ENCODE measurements at regions not wholly inside any gene's neighbourhood (a gene's known extent, or its start where the extent isn't known, plus 50 kb on each side); places are given as distances from the start of the nearest gene placed in this dataset.

DNA sequence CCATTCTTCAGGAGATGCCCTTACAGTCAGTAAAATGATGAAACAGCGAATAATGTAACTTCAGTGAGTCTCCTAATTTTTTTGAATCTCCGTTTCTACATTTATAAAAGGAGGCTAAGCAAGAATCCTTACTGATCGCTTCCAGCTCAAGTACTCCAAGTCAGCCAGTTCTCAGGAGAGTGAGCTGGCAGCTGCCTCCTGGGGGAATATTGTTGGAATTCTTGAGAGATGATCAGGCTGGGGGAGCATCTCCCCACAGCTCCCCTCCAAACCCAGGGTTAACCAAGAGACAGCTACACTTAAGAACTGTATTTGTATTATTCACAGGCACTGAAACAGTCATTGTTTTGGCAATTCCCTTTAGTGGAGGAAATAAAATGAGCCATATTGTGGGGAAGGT lies 89.1 kb upstream of the PCSK2 start:
- H3K4me3 ChIP-seq (IDR thresholded peaks at IDR 0.05; ENCODE audit: insufficient read depth, low read depth, low read length) = no peak overlapping the region
- no peaks in the 10 kb centered on the region for H3K79me2 ChIP-seq (ENCODE audit: insufficient read depth, low read depth)
- no peaks in the 10 kb centered on the region for H3K36me3 ChIP-seq (ENCODE audit: insufficient read depth)
- no peaks in the 10 kb centered on the region for H4K20me1 ChIP-seq (ENCODE audit: insufficient read depth)
- no peaks in the 10 kb centered on the region for H3K27me3 ChIP-seq (ENCODE audit: insufficient read depth, low read depth)
- no peak overlapping the region for H2AFZ ChIP-seq (ENCODE audit: low read depth)
- TF ChIP-seq, protein P1, sequence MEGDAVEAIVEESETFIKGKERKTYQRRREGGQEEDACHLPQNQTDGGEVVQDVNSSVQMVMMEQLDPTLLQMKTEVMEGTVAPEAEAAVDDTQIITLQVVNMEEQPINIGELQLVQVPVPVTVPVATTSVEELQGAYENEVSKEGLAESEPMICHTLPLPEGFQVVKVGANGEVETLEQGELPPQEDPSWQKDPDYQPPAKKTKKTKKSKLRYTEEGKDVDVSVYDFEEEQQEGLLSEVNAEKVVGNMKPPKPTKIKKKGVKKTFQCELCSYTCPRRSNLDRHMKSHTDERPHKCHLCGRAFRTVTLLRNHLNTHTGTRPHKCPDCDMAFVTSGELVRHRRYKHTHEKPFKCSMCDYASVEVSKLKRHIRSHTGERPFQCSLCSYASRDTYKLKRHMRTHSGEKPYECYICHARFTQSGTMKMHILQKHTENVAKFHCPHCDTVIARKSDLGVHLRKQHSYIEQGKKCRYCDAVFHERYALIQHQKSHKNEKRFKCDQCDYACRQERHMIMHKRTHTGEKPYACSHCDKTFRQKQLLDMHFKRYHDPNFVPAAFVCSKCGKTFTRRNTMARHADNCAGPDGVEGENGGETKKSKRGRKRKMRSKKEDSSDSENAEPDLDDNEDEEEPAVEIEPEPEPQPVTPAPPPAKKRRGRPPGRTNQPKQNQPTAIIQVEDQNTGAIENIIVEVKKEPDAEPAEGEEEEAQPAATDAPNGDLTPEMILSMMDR (conservative IDR thresholded peaks at IDR 0.05; ENCODE audit: low read depth, low read length) = no peak
- H3K4me1 ChIP-seq (ENCODE audit: low read depth, poor library complexity, severe bottlenecking) = no peaks in the 10 kb centered on the region
- no peak overlapping the region for H3K4me2 ChIP-seq
- no peak overlapping the region for H3K9ac ChIP-seq
- H3K27ac ChIP-seq = no peak overlapping the region

DNA sequence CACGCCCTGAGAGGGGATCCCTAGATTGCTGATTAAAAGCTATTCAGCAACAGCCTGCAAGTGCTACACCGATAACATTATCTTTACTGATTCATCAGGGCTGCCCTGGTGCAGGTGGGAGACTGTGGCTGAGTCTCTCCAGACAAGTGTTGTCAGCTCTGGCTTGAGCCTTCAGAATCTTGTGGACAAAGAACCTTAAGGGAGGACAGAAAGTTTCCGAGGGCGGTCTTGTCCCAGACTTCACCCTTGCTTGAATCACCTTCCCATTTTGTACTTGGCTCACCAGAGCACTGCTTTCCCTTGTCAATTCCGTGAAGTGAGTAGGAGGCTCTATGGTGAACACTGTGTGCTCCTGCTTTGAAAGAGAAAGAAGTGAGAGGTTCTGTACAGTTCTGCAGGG lies 88.6 kb upstream of the PCSK2 start:
- TF ChIP-seq, protein P1 (conservative IDR thresholded peaks at IDR 0.05; ENCODE audit: low read depth, low read length) = no peak

DNA sequence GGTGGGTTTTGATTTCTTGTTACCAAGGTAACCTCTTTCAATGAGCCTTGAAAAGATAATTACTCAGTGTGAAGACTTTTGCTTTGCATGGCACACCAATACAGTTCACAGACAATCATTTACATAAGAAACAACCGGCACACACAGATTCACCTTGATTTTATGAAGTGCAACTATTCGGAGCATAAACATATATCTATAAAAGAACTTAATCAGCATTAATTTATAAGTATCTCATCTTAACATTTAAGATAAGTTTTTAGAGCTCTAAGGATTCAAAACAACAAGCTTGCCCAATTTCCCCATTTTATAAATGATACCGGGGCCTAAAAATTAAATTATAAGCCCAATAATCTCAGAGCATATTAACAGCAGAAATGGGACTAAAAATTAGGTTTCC lies 85.9 kb upstream of the PCSK2 start:
- TF ChIP-seq, protein P1 (conservative IDR thresholded peaks at IDR 0.05; ENCODE audit: low read depth, low read length) = no peak
- Histone ChIP-seq H3K79me2 (ENCODE audit: insufficient read depth, low read depth) (no peaks in the 10 kb centered on the region), H3K27ac (no peak overlapping the region), H3K9ac (no peak overlapping the region), H3K27me3 (ENCODE audit: insufficient read depth, low read depth) (no peaks in the 10 kb centered on the region), H3K4me1 (ENCODE audit: low read depth, poor library complexity, severe bottlenecking) (no peaks in the 10 kb centered on the region), H3K4me3 (IDR thresholded peaks at IDR 0.05; ENCODE audit: insufficient read depth, low read depth, low read length) (no peak overlapping the region), H3K36me3 (ENCODE audit: insufficient read depth) (no peaks in the 10 kb centered on the region), H3K4me2 (no peak overlapping the region), H2AFZ (ENCODE audit: low read depth) (no peak overlapping the region), H4K20me1 (ENCODE audit: insufficient read depth) (no peaks in the 10 kb centered on the region)

More for the DNA sequence above, 88.6 kb upstream of the PCSK2 start:
- Histone ChIP-seq H4K20me1 (ENCODE audit: insufficient read depth) (no peaks in the 10 kb centered on the region), H3K9ac (no peak overlapping the region), H3K27me3 (ENCODE audit: insufficient read depth, low read depth) (no peaks in the 10 kb centered on the region), H3K36me3 (ENCODE audit: insufficient read depth) (no peaks in the 10 kb centered on the region), H3K4me2 (no peak overlapping the region), H2AFZ (ENCODE audit: low read depth) (no peak overlapping the region), H3K4me3 (IDR thresholded peaks at IDR 0.05; ENCODE audit: insufficient read depth, low read depth, low read length) (no peak overlapping the region), H3K79me2 (ENCODE audit: insufficient read depth, low read depth) (no peaks in the 10 kb centered on the region), H3K27ac (no peak overlapping the region), H3K4me1 (ENCODE audit: low read depth, poor library complexity, severe bottlenecking) (no peaks in the 10 kb centered on the region)

DNA sequence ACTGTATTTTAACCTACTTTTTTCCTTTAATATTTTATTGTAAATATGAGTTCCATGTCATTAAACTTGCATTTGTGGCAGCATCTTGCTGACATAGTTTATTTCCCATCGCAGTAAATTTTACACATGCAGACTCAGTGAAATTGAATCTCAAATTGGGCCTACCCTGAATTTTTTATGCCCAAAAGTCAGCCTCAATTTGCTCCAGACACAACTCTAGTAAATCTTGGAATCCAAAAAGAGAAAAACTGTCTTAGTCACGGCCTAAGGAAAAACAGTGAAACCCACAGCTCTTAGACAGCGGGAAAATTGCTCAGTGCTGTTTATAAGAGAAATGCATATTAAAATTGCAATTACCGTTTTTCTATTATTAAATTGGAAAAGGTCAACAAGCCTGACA lies 85.3 kb upstream of the PCSK2 start:
- no peak overlapping the region for H3K4me2 ChIP-seq
- H3K79me2 ChIP-seq (ENCODE audit: insufficient read depth, low read depth) = no peaks in the 10 kb centered on the region
- no peaks in the 10 kb centered on the region for H3K36me3 ChIP-seq (ENCODE audit: insufficient read depth)
- no peak overlapping the region for H3K9ac ChIP-seq
- no peak overlapping the region for H3K4me3 ChIP-seq (IDR thresholded peaks at IDR 0.05; ENCODE audit: insufficient read depth, low read depth, low read length)
- TF ChIP-seq, protein P1 (conservative IDR thresholded peaks at IDR 0.05; ENCODE audit: low read depth, low read length) = no peak
- H3K27ac ChIP-seq = no peak overlapping the region
- H3K27me3 ChIP-seq (ENCODE audit: insufficient read depth, low read depth) = no peaks in the 10 kb centered on the region
- H4K20me1 ChIP-seq (ENCODE audit: insufficient read depth) = no peaks in the 10 kb centered on the region
- no peaks in the 10 kb centered on the region for H3K4me1 ChIP-seq (ENCODE audit: low read depth, poor library complexity, severe bottlenecking)
- H2AFZ ChIP-seq (ENCODE audit: low read depth) = no peak overlapping the region
